HL-60 (cell line): ENCODE measurements at regions not wholly inside any gene's neighbourhood (a gene's known extent, or its start where the extent isn't known, plus 50 kb on each side); places are given as distances from the start of the nearest gene placed in this dataset.

Source experiments
- DNase-seq, 2 experiments: peaks; one replicate each; pipeline ENCODE4 v3.0.0-alpha.2; 2010 to 2020; ENCODE audit warnings: low read depth in 1 of 2, low spot score in 1 of 2
- H3K27ac ChIP-seq: fragments of 250-450 bp; sonication (Bioruptor Pico); replicated peaks from 2 replicates; pipeline ENCODE4 v1.5.1; 2020; ENCODE audit warnings: mild to moderate bottlenecking, moderate library complexity
- H3K27me3 ChIP-seq: fragments of 250-450 bp; sonication (Bioruptor Pico); 2 replicates; pipeline ENCODE4 v1.5.1; 2021; ENCODE audit warnings: mild to moderate bottlenecking, moderate library complexity; ENCODE audit not compliant: insufficient read depth, poor library complexity, severe bottlenecking
- H3K4me3 ChIP-seq: replicated peaks from 2 replicates; pipeline ENCODE4 v1.5.1; 2011; ENCODE audit warnings: mild to moderate bottlenecking, control low read depth, low read length; ENCODE audit not compliant: insufficient read depth
- GABPA ChIP-seq: IDR thresholded peaks from 2 replicates; pipeline ENCODE4 v1.6.1; 2012; ENCODE audit warnings: low read depth
- POLR2AphosphoS5 ChIP-seq: IDR thresholded peaks from 2 replicates; pipeline ENCODE4 v1.6.1; 2012; ENCODE audit warnings: low read depth
- REST ChIP-seq: IDR thresholded peaks from 2 replicates; pipeline ENCODE4 v1.6.1; 2012; ENCODE audit warnings: low read depth; ENCODE audit not compliant: insufficient replicate concordance
- SPI1 ChIP-seq: IDR thresholded peaks from 2 replicates; pipeline ENCODE4 v1.6.1; 2012; ENCODE audit warnings: low read depth, mild to moderate bottlenecking, borderline replicate concordance
- TF ChIP-seq, protein P1 (sequence below): IDR thresholded peaks from one replicate; pipeline ENCODE4 v1.5.1; 2011; ENCODE audit warnings: low read length, control low read depth, inconsistent platforms; ENCODE audit not compliant: insufficient read depth

DNA sequence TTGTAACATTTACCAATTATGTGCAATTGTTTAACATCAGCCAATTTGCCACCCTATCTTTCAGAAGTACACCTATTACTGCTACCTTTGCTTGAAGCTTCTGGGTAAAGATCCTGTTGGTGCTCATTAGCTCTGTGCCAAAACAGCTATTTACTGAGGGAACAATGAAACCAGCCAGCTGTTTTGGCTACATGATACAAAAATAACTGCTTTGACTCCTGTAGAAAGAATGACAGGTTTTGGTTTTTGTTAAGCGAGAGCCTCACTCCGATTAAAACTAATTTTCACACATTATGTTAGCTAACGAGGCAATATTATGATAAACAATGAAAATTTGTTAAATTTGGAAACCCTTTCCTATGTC, 907.0 kb downstream of the EPHA4 start:
- no peak for DNase-seq
- Histone ChIP-seq H3K4me3 (no peak overlapping the region), H3K27me3 (no peaks in the 10 kb centered on the region), H3K27ac (no peak overlapping the region)
- TF ChIP-seq REST (no peak), POLR2AphosphoS5 (no peak), SPI1 (no peak), GABPA (no peak)
- TF ChIP-seq, protein P1, sequence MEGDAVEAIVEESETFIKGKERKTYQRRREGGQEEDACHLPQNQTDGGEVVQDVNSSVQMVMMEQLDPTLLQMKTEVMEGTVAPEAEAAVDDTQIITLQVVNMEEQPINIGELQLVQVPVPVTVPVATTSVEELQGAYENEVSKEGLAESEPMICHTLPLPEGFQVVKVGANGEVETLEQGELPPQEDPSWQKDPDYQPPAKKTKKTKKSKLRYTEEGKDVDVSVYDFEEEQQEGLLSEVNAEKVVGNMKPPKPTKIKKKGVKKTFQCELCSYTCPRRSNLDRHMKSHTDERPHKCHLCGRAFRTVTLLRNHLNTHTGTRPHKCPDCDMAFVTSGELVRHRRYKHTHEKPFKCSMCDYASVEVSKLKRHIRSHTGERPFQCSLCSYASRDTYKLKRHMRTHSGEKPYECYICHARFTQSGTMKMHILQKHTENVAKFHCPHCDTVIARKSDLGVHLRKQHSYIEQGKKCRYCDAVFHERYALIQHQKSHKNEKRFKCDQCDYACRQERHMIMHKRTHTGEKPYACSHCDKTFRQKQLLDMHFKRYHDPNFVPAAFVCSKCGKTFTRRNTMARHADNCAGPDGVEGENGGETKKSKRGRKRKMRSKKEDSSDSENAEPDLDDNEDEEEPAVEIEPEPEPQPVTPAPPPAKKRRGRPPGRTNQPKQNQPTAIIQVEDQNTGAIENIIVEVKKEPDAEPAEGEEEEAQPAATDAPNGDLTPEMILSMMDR = no peak

- TF ChIP-seq, protein P1 = no peak
- TF ChIP-seq GABPA = no peak
- H3K27me3 ChIP-seq = no peaks in the 10 kb centered on the region
- H3K27ac ChIP-seq = no peak overlapping the region
- DNase-seq = no peak
- no peak overlapping the region for H3K4me3 ChIP-seq
Observed at GRCh38 chr2:220669324-220669723, 902.8 kb downstream of the EPHA4 start.

DNA sequence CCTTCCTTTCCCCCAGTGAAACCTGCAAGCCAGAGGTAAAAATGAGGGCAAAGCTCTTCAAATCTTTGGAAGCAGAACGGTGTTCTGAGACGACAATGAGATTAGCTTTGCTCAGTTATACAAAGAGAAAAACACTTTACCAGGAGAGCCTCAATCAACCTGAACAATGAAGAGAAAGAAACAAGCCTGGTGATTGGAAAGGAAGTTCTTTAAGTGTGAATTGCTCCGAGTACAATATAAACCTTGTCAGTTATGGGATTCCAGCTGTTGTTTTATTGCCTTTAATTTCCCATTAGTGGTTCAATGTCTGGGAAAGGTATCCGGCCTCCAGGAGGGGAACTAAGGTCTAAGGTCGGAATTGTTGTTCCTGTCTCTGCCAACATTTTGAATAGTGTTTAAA, 901.6 kb downstream of the EPHA4 start:
- no peak overlapping the region for H3K27ac ChIP-seq
- H3K4me3 ChIP-seq = no peak overlapping the region
- no peak for DNase-seq
- TF ChIP-seq POLR2AphosphoS5 (no peak), REST (no peak), SPI1 (no peak), GABPA (no peak)
- TF ChIP-seq, protein P1 = no peak
- no peaks in the 10 kb centered on the region for H3K27me3 ChIP-seq

- DNase-seq = no peak
- no peaks in the 10 kb centered on the region for H3K27me3 ChIP-seq
- no peak overlapping the region for H3K4me3 ChIP-seq
- TF ChIP-seq POLR2AphosphoS5 (no peak), GABPA (no peak), REST (no peak), SPI1 (no peak)
- TF ChIP-seq, protein P1 = no peak
- H3K27ac ChIP-seq = no peak overlapping the region
Observed at GRCh38 chr2:220673151-220673874, 898.8 kb downstream of the EPHA4 start.
